HS-27A (cell line): ENCODE measurements at regions not wholly inside any gene's neighbourhood (a gene's known extent, or its start where the extent isn't known, plus 50 kb on each side); places are given as distances from the start of the nearest gene placed in this dataset.
"Not testable (repeated sequence)": the region's sequence is repeated elsewhere in the genome, so short reads cannot be mapped to it uniquely, and the experiment has no call there.

ENCODE experiments used
- DNase-seq: peaks from one replicate; pipeline ENCODE4 v3.0.0-alpha.2; 2012; ENCODE audit warnings: low read depth, missing footprints

GRCh38 chr5:98503616-98504015 is 269.8 kb upstream of the RGMB start:
- DNase-seq, result no peak

- no peak for DNase-seq
These were observed 269.0 kb upstream of the RGMB start for GRCh38 chr5:98504505-98504904.

GRCh38 chr5:98510143-98510985 is 263.1 kb upstream of the RGMB start:
- DNase-seq, result no peak

GRCh38 chr5:98513380-98513779 is 260.1 kb upstream of the RGMB start:
- no peak for DNase-seq

- DNase-seq, result no peak
These were observed 259.2 kb upstream of the RGMB start for GRCh38 chr5:98514215-98514614.

GRCh38 chr5:98516701-98517100 is 256.8 kb upstream of the RGMB start:
- DNase-seq, result no peak

GRCh38 chr5:98517560-98518366 is 255.7 kb upstream of the RGMB start:
- no peak for DNase-seq

- no peak for DNase-seq
These were observed 254.7 kb upstream of the RGMB start for GRCh38 chr5:98518754-98519153.

- DNase-seq, result no peak
These were observed 253.9 kb upstream of the RGMB start for GRCh38 chr5:98519571-98519970.

- no peak for DNase-seq
These were observed 251.6 kb upstream of the RGMB start for GRCh38 chr5:98521821-98522220.

- no peak for DNase-seq
These were observed 248.7 kb upstream of the RGMB start for GRCh38 chr5:98524773-98525172.

- DNase-seq, result no peak
These were observed 245.6 kb upstream of the RGMB start for GRCh38 chr5:98527846-98528245.

GRCh38 chr5:98529321-98529720 is 244.1 kb upstream of the RGMB start:
- no peak for DNase-seq

GRCh38 chr5:98530224-98530623 is 243.2 kb upstream of the RGMB start:
- no peak for DNase-seq

GRCh38 chr5:98535901-98536300 is 237.6 kb upstream of the RGMB start:
- no peak for DNase-seq

- DNase-seq, result no peak
These were observed 233.4 kb upstream of the RGMB start for GRCh38 chr5:98540056-98540455.

GRCh38 chr5:98541641-98542040 is 231.8 kb upstream of the RGMB start:
- no peak for DNase-seq

- DNase-seq, result no peak
These were observed 230.0 kb upstream of the RGMB start for GRCh38 chr5:98543490-98543889.

GRCh38 chr5:98546924-98547323 is 226.5 kb upstream of the RGMB start:
- not testable (repeated sequence) for DNase-seq

GRCh38 chr5:98556712-98557111 is 216.8 kb upstream of the RGMB start:
- no peak for DNase-seq

- no peak for DNase-seq
These were observed 215.5 kb upstream of the RGMB start for GRCh38 chr5:98557916-98558315.

GRCh38 chr5:98563885-98564653 is 209.4 kb upstream of the RGMB start:
- DNase-seq, result no peak

- DNase-seq, result no peak
These were observed 208.6 kb upstream of the RGMB start for GRCh38 chr5:98564836-98565235.
